ENCODE measurements at regions not wholly inside any gene's neighbourhood (a gene's known extent, or its start where the extent isn't known, plus 50 kb on each side); places are given as distances from the start of the nearest gene placed in this dataset.

GRCh38 chr1:164446020-164446419 lies 113.0 kb upstream of the PBX1 start:
- no peak for TF ChIP-seq CTCF (IDR thresholded peaks at IDR 0.05)
- TF ChIP-seq EP300 (IDR thresholded peaks at IDR 0.05) = no peak
